Neuron (in vitro differentiated cells): ENCODE measurements at regions not wholly inside any gene's neighbourhood (a gene's known extent, or its start where the extent isn't known, plus 50 kb on each side); places are given as distances from the start of the nearest gene placed in this dataset.
"Not testable (repeated sequence)": the region's sequence is repeated elsewhere in the genome, so short reads cannot be mapped to it uniquely, and the experiment has no call there.

Source experiments
- H2AFZ ChIP-seq: one replicate; pipeline ENCODE4 v1.6.1; 2013; ENCODE audit warnings: low read depth, mild to moderate bottlenecking, inconsistent platforms, low read length, moderate library complexity
- H3K27me3 ChIP-seq: one replicate; pipeline ENCODE4 v1.6.1; 2013; ENCODE audit warnings: low read length; ENCODE audit not compliant: insufficient read depth
- H3K36me3 ChIP-seq: one replicate; pipeline ENCODE4 v1.6.1; 2013; ENCODE audit warnings: low read length; ENCODE audit not compliant: insufficient read depth
- H3K4me1 ChIP-seq: one replicate; pipeline ENCODE4 v1.6.1; 2013; ENCODE audit warnings: low read length; ENCODE audit not compliant: insufficient read depth
- H3K4me3 ChIP-seq: 2 replicates; pipeline ENCODE4 v1.5.1; 2013; ENCODE audit warnings: mild to moderate bottlenecking, low read length, moderate library complexity
- H3K9me3 ChIP-seq: one replicate; pipeline ENCODE4 v1.6.1; 2013; ENCODE audit warnings: low read length

- H3K27me3 ChIP-seq: no peaks in the 10 kb centered on the region
- H3K9me3 ChIP-seq: no peaks in the 10 kb centered on the region
- H3K4me3 ChIP-seq: no peak overlapping the region
- H3K36me3 ChIP-seq: no peaks in the 10 kb centered on the region
- no peaks in the 10 kb centered on the region for H3K4me1 ChIP-seq
- H2AFZ ChIP-seq: no peak overlapping the region
Observed at GRCh38 chr15:38631119-38632075, 66.8 kb upstream of the RASGRP1 start.

- Histone ChIP-seq H3K9me3 (no peaks in the 10 kb centered on the region), H2AFZ (no peak overlapping the region), H3K4me3 (no peak overlapping the region), H3K4me1 (no peaks in the 10 kb centered on the region), H3K36me3 (no peaks in the 10 kb centered on the region), H3K27me3 (no peaks in the 10 kb centered on the region)
Observed at GRCh38 chr15:38635170-38635569, 70.6 kb upstream of the RASGRP1 start.

GRCh38 chr15:38636597-38636996 is 72.0 kb upstream of the RASGRP1 start:
- H3K9me3 ChIP-seq: no peaks in the 10 kb centered on the region
- no peak overlapping the region for H2AFZ ChIP-seq
- H3K27me3 ChIP-seq: no peaks in the 10 kb centered on the region
- H3K36me3 ChIP-seq: no peaks in the 10 kb centered on the region
- H3K4me1 ChIP-seq: no peaks in the 10 kb centered on the region
- H3K4me3 ChIP-seq: no peak overlapping the region

GRCh38 chr15:38638126-38638525 is 73.5 kb upstream of the RASGRP1 start:
- Histone ChIP-seq H3K9me3 (no peaks in the 10 kb centered on the region), H3K4me3 (no peak overlapping the region), H3K27me3 (no peaks in the 10 kb centered on the region), H2AFZ (no peak overlapping the region), H3K4me1 (no peaks in the 10 kb centered on the region), H3K36me3 (no peaks in the 10 kb centered on the region)

GRCh38 chr15:38638811-38639210 is 74.2 kb upstream of the RASGRP1 start:
- Histone ChIP-seq H3K27me3 (no peaks in the 10 kb centered on the region), H3K4me3 (no peak overlapping the region), H2AFZ (no peak overlapping the region), H3K36me3 (no peaks in the 10 kb centered on the region), H3K4me1 (no peaks in the 10 kb centered on the region), H3K9me3 (no peaks in the 10 kb centered on the region)

- no peak overlapping the region for H3K4me3 ChIP-seq
- H3K4me1 ChIP-seq: no peaks in the 10 kb centered on the region
- H3K9me3 ChIP-seq: no peaks in the 10 kb centered on the region
- H3K36me3 ChIP-seq: no peaks in the 10 kb centered on the region
- no peak overlapping the region for H2AFZ ChIP-seq
- H3K27me3 ChIP-seq: no peaks in the 10 kb centered on the region
Observed at GRCh38 chr15:38642689-38643270, 78.2 kb upstream of the RASGRP1 start.

GRCh38 chr15:38644353-38644752 is 79.7 kb upstream of the RASGRP1 start:
- H2AFZ ChIP-seq, H3K9me3 ChIP-seq, H3K36me3 ChIP-seq, H3K4me3 ChIP-seq, H3K4me1 ChIP-seq, H3K27me3 ChIP-seq: not testable (repeated sequence)

- no peaks in the 10 kb centered on the region for H3K36me3 ChIP-seq
- no peak overlapping the region for H2AFZ ChIP-seq
- H3K27me3 ChIP-seq: no peaks in the 10 kb centered on the region
- H3K9me3 ChIP-seq: no peaks in the 10 kb centered on the region
- no peak overlapping the region for H3K4me3 ChIP-seq
- H3K4me1 ChIP-seq: no peaks in the 10 kb centered on the region
Observed at GRCh38 chr15:38646716-38647115, 82.1 kb upstream of the RASGRP1 start.

GRCh38 chr15:38647683-38648082 is 83.1 kb upstream of the RASGRP1 start:
- no peaks in the 10 kb centered on the region for H3K4me1 ChIP-seq
- no peaks in the 10 kb centered on the region for H3K9me3 ChIP-seq
- H3K4me3 ChIP-seq: no peak overlapping the region
- H2AFZ ChIP-seq: no peak overlapping the region
- H3K27me3 ChIP-seq: no peaks in the 10 kb centered on the region
- H3K36me3 ChIP-seq: no peaks in the 10 kb centered on the region

GRCh38 chr15:38648121-38648843 is 83.7 kb upstream of the RASGRP1 start:
- H3K4me3 ChIP-seq: no peak overlapping the region
- no peaks in the 10 kb centered on the region for H3K4me1 ChIP-seq
- no peaks in the 10 kb centered on the region for H3K36me3 ChIP-seq
- no peaks in the 10 kb centered on the region for H3K27me3 ChIP-seq
- H2AFZ ChIP-seq: no peak overlapping the region
- no peaks in the 10 kb centered on the region for H3K9me3 ChIP-seq

GRCh38 chr15:38650384-38650783 is 85.8 kb upstream of the RASGRP1 start:
- Histone ChIP-seq H3K36me3 (no peaks in the 10 kb centered on the region), H2AFZ (no peak overlapping the region), H3K4me3 (no peak overlapping the region), H3K4me1 (no peaks in the 10 kb centered on the region), H3K9me3 (no peaks in the 10 kb centered on the region), H3K27me3 (no peaks in the 10 kb centered on the region)

- Histone ChIP-seq H3K4me3 (no peak overlapping the region), H3K9me3 (no peaks in the 10 kb centered on the region), H3K4me1 (no peaks in the 10 kb centered on the region), H3K27me3 (no peaks in the 10 kb centered on the region), H2AFZ (no peak overlapping the region), H3K36me3 (no peaks in the 10 kb centered on the region)
Observed at GRCh38 chr15:38650936-38651327, 86.3 kb upstream of the RASGRP1 start.

- no peaks in the 10 kb centered on the region for H3K4me1 ChIP-seq
- H2AFZ ChIP-seq: no peak overlapping the region
- no peak overlapping the region for H3K4me3 ChIP-seq
- H3K27me3 ChIP-seq: no peaks in the 10 kb centered on the region
- no peaks in the 10 kb centered on the region for H3K9me3 ChIP-seq
- no peaks in the 10 kb centered on the region for H3K36me3 ChIP-seq
Observed at GRCh38 chr15:38651328-38652038, 86.9 kb upstream of the RASGRP1 start.
